Type B pancreatic cell (in vitro differentiated cells): ENCODE measurements at regions not wholly inside any gene's neighbourhood (a gene's known extent, or its start where the extent isn't known, plus 50 kb on each side); places are given as distances from the start of the nearest gene placed in this dataset.
"Not testable (repeated sequence)": the region's sequence is repeated elsewhere in the genome, so short reads cannot be mapped to it uniquely, and the experiment has no call there.

ENCODE experiments used
- DNase-seq: peaks from one replicate; pipeline ENCODE4 v3.0.0; 2021; ENCODE audit warnings: mixed read lengths; ENCODE audit not compliant: unreplicated experiment; ENCODE audit errors: extremely low spot score
- H3K27ac Mint-ChIP-seq: 2 replicates; pipeline ENCODE4 v1.8.0; 2021; ENCODE audit warnings: mild to moderate bottlenecking, mixed read lengths
- H3K27me3 Mint-ChIP-seq: 2 replicates; pipeline ENCODE4 v1.8.0; 2021; ENCODE audit warnings: mixed read lengths
- H3K36me3 Mint-ChIP-seq: 2 replicates; pipeline ENCODE4 v1.8.0; 2021; ENCODE audit warnings: mixed read lengths
- H3K4me1 Mint-ChIP-seq: one replicate; pipeline ENCODE4 v1.8.0; 2021; ENCODE audit warnings: mixed read lengths; ENCODE audit not compliant: unreplicated experiment
- H3K4me3 Mint-ChIP-seq: 2 replicates; pipeline ENCODE4 v1.8.0; 2021; ENCODE audit warnings: mild to moderate bottlenecking, mixed read lengths
- H3K9me3 Mint-ChIP-seq: 2 replicates; pipeline ENCODE4 v1.8.0; 2021; ENCODE audit warnings: mixed read lengths
- TF ChIP-seq, protein P1 (sequence below): fragments of 200-600 bp; sonication (generic); conservative IDR thresholded peaks from 2 replicates; pipeline ENCODE4 v1.5.0; 2021; ENCODE audit warnings: antibody characterized with exemption, mild to moderate bottlenecking

DNA sequence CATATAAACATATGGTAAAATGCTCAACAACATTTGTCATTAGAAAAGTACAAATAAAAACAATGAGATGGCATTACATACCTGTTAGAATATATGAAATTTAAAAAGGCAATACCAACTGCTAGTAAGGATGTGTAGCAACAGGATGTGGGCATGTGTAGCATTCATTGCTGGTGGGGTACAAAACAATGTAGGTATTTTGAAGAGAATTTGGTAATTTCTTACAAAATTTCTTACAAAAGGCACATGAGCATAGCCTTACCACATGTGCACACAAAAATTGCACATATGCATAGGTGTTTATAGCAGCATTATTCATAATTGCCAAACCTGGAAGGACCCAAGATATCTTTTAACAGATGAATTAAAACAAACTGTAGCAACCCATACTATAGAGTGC lies 1355.1 kb upstream of the CITED2 start:
- Mint-ChIP-seq H3K4me3 (no peak overlapping the region), H3K9me3 (no peaks in the 10 kb centered on the region), H3K4me1 (no peaks in the 10 kb centered on the region), H3K36me3 (no peaks in the 10 kb centered on the region), H3K27me3 (no peaks in the 10 kb centered on the region), H3K27ac (no peak overlapping the region)
- DNase-seq: no peak
- TF ChIP-seq, protein P1, sequence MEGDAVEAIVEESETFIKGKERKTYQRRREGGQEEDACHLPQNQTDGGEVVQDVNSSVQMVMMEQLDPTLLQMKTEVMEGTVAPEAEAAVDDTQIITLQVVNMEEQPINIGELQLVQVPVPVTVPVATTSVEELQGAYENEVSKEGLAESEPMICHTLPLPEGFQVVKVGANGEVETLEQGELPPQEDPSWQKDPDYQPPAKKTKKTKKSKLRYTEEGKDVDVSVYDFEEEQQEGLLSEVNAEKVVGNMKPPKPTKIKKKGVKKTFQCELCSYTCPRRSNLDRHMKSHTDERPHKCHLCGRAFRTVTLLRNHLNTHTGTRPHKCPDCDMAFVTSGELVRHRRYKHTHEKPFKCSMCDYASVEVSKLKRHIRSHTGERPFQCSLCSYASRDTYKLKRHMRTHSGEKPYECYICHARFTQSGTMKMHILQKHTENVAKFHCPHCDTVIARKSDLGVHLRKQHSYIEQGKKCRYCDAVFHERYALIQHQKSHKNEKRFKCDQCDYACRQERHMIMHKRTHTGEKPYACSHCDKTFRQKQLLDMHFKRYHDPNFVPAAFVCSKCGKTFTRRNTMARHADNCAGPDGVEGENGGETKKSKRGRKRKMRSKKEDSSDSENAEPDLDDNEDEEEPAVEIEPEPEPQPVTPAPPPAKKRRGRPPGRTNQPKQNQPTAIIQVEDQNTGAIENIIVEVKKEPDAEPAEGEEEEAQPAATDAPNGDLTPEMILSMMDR: no peak

DNA sequence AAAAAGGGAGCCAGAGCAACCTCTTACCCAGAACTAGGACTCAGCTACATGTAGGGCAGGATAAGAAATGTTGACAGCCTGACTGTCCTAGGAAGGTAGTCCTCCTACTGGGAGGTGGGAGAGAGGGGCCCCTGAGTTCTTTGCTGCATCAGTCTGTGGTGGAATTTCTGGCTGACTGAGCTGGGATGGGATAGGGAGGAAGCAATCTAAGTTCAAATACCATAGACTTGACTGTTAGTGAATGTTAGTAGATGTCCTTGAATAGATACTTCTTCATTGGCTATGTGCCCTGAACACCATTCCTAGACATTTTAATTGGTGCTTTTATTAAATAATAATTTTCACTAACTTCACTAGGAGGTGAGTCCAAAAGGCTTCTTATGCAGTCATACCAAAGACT lies 1343.6 kb upstream of the CITED2 start:
- no peak overlapping the region for H3K27ac Mint-ChIP-seq
- TF ChIP-seq, protein P1: no peak
- H3K27me3 Mint-ChIP-seq: no peaks in the 10 kb centered on the region
- no peaks in the 10 kb centered on the region for H3K36me3 Mint-ChIP-seq
- H3K4me1 Mint-ChIP-seq: no peaks in the 10 kb centered on the region
- H3K4me3 Mint-ChIP-seq: no peak overlapping the region
- H3K9me3 Mint-ChIP-seq: no peaks in the 10 kb centered on the region
- no peak for DNase-seq

DNA sequence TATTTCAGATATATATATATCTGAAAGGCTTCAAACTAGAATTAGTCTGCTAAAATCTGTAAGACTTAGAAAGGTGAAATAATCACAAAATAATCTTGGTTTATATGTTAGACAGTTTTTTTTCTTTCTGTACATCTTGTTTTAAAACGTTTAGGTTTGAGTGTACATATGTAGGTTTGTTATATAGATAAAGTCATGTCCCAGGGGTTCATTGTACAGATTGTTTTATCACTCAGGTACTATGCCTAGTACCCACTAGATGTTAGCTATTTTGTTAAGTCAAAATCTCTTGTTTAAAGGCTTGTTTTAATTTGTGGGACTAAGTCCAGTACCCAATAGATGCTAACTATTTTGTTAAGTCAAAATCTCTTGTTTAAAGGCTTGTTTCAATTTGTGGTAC lies 1339.0 kb upstream of the CITED2 start:
- no peaks in the 10 kb centered on the region for H3K36me3 Mint-ChIP-seq
- DNase-seq: no peak
- H3K27me3 Mint-ChIP-seq: no peaks in the 10 kb centered on the region
- no peaks in the 10 kb centered on the region for H3K9me3 Mint-ChIP-seq
- no peak overlapping the region for H3K27ac Mint-ChIP-seq
- TF ChIP-seq, protein P1: no peak
- H3K4me3 Mint-ChIP-seq: no peak overlapping the region
- peaks cover 2% of the 10 kb centered on the region for H3K4me1 Mint-ChIP-seq

DNA sequence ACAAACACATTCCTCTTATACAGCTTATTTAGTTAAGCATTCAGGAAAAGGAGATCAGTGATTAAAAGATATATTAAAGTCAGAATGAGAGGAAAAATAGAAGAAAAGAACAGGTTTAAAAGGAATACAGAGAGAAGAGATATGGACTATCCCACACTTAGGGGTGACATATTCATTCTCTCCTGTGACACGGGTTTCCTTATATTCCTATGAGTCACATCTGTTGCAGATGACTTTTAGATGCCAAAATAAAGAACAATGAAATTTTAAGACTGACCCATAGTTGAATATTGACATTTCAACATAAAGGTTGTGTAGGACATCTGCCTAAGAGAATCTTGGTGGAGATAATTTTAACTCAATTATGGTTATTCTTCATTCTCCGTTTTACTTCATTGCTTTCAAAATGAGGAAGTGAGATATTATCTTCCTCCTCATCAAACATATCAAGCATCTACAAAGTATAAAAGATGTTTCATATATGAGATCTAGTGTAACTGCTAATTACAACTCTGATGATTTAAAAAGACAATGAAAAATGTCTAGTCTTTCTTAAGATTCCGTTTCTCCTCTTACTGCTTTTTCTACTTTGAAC lies 1336.7 kb upstream of the CITED2 start:
- peaks cover 8% of the 10 kb centered on the region for H3K4me1 Mint-ChIP-seq
- H3K9me3 Mint-ChIP-seq: no peaks in the 10 kb centered on the region
- H3K27ac Mint-ChIP-seq: no peak overlapping the region
- TF ChIP-seq, protein P1: no peak
- H3K4me3 Mint-ChIP-seq: no peak overlapping the region
- H3K27me3 Mint-ChIP-seq: no peaks in the 10 kb centered on the region
- no peaks in the 10 kb centered on the region for H3K36me3 Mint-ChIP-seq
- no peak for DNase-seq

DNA sequence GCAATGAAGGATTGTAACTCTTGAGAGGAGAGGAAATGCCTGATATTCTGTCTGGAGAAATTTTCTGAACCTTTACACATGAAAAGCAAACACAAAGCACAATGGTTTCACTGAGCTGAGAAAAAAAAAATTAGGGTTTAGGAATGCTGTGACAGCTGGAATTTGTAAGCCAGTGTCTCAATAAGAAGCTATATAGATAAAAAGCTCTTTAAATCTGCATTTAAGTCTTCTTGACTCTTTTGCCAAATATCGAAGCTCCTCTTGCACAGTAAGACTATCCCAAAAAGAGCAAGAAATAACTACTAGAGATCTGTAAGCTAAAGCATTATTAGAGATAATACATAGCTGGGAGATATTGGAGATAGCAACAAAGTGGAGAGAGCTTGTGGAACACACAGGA lies 1334.0 kb upstream of the CITED2 start:
- Mint-ChIP-seq H3K4me3 (no peak overlapping the region), H3K9me3 (peaks cover 7% of the 10 kb centered on the region), H3K36me3 (no peaks in the 10 kb centered on the region), H3K27me3 (no peaks in the 10 kb centered on the region), H3K27ac (no peak overlapping the region), H3K4me1 (peaks cover 8% of the 10 kb centered on the region)
- TF ChIP-seq, protein P1: no peak
- DNase-seq: no peak

DNA sequence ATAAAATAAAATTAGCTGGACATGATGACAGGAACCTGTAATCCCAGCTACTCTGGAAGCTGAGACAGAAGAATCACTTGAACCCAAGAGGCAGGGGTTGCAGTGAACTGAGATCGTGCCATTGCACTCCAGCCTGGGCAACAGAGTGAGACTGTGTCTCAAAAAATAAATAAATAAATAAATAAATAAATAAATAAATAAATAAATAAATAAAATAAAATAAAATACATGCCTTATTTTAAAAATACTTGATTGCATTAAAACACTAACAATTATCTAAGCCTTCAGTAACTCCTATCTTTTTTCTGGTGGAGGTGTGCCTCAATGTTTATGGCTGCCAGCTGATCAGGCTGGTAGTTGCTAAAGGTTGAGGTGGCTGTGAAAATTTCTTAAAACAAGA lies 1329.6 kb upstream of the CITED2 start:
- not testable (repeated sequence) for H3K4me1 Mint-ChIP-seq, DNase-seq, H3K36me3 Mint-ChIP-seq, H3K4me3 Mint-ChIP-seq, H3K9me3 Mint-ChIP-seq, H3K27me3 Mint-ChIP-seq, H3K27ac Mint-ChIP-seq
